ENCODE measurements at regions not wholly inside any gene's neighbourhood (a gene's known extent, or its start where the extent isn't known, plus 50 kb on each side); places are given as distances from the start of the nearest gene placed in this dataset.

DNA sequence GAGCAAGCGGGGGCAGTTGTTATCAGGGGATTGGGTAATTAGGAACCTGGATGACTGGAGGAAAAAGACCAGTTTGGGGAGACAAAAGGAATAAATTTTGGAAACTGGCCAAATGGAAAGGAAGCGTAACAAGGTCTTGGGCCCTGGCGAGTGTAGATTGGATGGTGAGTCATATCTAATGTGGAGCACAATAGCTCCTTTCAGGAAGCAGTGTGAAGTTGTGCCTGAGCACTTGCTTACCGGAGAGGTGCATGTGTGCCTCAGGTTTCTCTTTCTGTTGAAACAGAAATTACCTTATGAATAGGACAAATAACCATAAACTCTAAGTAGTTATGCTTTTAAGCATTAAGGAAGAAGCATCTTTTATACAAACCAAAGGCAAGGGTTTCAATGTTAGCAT, 176.4 kb downstream of the KIF4B start:
- DNase-seq (ENCODE audit: low spot score), result no peak
- Histone ChIP-seq H3K27ac (no peak overlapping the region), H3K4me3 (no peak overlapping the region)
- TF ChIP-seq, protein P1, sequence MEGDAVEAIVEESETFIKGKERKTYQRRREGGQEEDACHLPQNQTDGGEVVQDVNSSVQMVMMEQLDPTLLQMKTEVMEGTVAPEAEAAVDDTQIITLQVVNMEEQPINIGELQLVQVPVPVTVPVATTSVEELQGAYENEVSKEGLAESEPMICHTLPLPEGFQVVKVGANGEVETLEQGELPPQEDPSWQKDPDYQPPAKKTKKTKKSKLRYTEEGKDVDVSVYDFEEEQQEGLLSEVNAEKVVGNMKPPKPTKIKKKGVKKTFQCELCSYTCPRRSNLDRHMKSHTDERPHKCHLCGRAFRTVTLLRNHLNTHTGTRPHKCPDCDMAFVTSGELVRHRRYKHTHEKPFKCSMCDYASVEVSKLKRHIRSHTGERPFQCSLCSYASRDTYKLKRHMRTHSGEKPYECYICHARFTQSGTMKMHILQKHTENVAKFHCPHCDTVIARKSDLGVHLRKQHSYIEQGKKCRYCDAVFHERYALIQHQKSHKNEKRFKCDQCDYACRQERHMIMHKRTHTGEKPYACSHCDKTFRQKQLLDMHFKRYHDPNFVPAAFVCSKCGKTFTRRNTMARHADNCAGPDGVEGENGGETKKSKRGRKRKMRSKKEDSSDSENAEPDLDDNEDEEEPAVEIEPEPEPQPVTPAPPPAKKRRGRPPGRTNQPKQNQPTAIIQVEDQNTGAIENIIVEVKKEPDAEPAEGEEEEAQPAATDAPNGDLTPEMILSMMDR (IDR thresholded peaks at IDR 0.05), result no peak

DNA sequence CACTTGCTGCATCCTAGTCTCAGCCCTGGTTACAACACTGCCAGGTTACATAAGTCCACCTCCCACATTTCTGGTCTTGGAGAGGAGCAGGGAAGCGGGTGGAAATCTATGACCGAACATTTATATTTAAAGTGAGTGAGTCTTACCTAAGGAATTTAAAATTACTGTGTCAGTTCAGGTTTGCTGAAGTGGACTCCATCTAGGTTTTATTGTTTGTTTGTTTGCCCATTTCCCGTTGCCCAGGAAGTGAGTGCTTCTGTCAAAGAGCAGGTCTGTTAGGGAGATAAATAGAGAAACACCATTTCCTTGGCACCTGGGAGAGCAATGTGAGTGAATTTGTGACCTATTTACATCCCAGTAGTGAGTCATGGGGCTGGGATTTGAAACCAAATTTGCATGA, 179.5 kb downstream of the KIF4B start:
- DNase-seq (ENCODE audit: low spot score), result no peak
- no peak overlapping the region for H3K27ac ChIP-seq
- TF ChIP-seq, protein P1 (IDR thresholded peaks at IDR 0.05), result no peak
- no peak overlapping the region for H3K4me3 ChIP-seq

DNA sequence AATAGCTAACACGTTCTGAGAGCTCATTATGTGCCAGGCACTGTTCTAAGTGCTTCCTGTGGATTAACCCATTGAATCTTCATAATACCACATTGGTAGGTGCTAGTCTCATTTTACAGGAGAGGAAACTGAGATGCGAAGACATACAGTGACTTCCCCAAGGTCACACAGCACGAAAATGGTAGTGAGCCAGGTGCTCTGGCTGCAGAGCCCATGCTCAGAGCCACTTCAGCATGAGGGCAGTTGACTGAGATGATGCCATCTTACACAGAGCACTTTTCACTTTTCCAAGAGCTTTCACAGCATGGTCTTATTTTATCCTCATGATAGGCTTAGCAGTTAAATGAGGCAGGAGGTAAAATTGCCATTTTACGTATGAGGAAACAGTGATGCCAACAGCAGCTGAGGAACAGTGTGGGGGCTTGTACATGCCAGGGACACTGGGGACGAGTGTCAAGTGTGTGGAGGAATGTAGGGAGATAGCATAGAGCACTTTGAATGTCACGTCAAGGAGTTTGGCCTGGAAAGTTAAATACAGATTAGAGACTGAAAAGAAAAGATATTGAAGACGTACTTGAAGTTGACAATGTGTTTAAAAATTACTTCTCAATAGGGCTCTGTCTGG, 180.0 kb downstream of the KIF4B start:
- Histone ChIP-seq H3K4me3 (no peak overlapping the region), H3K27ac (no peak overlapping the region)
- DNase-seq (ENCODE audit: low spot score), result no peak
- TF ChIP-seq, protein P1 (IDR thresholded peaks at IDR 0.05), result no peak

DNA sequence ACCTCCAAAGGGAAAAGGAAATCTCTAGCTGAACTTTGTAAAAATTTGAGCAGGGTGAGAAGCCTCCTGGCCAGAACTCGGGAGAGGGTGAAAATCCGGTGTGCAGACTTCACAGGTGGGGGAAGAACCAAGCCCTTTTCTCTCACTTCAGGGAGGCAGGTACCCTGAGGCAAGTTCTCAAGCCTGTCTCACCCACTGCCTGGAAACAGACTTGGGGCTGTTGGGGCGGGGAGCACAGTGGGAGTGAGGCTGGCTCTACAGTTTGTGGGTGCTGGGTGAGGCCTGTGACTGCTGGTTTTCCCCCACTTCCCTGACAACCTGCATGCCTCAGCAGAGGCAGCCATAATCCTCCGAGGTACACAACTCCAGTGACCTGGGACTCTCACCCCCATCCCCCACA, 187.1 kb downstream of the KIF4B start:
- H3K27ac ChIP-seq, result no peak overlapping the region
- no peak for DNase-seq (ENCODE audit: low spot score)
- H3K4me3 ChIP-seq, result no peak overlapping the region
- TF ChIP-seq, protein P1 (IDR thresholded peaks at IDR 0.05), result no peak

DNA sequence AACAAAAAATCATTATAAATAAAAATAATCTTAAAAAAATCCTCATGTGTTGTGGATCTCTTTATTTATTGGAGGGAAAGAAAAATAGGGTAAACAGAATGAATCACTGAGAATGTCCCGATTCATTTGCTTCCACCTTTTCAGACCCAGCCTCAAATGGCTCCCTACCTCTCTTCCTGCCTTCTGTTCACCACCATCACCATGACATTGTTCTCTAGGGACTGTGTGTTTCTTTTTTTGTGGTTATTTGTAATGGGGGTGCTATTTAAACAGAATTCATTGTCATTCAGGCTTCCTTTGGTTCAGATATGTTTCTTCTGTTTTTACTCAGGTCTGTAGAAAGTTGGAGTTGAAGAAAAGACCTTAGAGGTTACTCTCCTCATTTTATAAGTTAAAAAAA, 198.2 kb downstream of the KIF4B start:
- Histone ChIP-seq H3K27ac (no peak overlapping the region), H3K4me3 (no peak overlapping the region)
- no peak for DNase-seq (ENCODE audit: low spot score)
- TF ChIP-seq, protein P1 (IDR thresholded peaks at IDR 0.05), result no peak

DNA sequence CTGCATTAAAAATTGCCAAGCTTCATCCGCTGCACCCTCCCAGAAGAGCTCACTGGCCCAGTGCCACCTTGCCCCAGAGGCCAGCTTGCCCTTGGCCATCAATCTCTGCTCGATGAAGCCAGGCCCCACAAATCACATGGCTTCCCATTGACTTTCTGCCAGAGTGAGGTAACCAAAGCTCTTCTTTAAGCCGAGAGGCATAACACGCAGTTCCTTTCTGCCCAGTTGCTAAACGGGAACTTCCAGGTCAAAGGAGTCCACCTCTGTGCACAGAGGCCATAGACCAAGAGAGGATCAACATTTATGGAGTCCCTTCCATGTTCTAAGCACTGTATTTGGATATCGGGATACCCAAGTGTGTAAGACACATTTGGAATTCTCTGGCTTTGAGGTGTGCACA, 208.8 kb downstream of the KIF4B start:
- Histone ChIP-seq H3K4me3 (no peak overlapping the region), H3K27ac (no peak overlapping the region)
- DNase-seq (ENCODE audit: low spot score), result no peak
- TF ChIP-seq, protein P1 (IDR thresholded peaks at IDR 0.05), result no peak

DNA sequence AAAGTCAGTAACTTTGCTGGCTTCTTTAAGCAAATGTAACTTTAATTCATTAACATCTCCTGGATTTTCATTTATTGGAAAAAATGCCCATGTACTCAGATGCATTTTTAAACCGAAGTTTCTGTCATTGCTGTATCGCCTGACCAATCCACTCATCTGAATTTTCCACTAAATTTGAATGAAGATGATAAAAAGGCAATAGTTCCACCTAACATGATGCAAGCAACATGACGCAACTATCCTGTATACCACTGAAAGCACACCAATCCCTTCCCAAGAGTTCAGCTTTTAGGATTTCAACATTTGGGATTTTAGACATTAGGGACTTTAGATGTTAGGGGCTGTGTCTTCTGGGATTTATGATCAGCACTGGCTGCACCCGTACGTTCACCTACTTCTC, 215.6 kb downstream of the KIF4B start:
- no peak for DNase-seq (ENCODE audit: low spot score)

More for the DNA sequence above, 215.6 kb downstream of the KIF4B start:
- Histone ChIP-seq H3K27ac (no peak overlapping the region), H3K4me3 (no peak overlapping the region)
- TF ChIP-seq, protein P1 (IDR thresholded peaks at IDR 0.05), result no peak
